ENCODE measurements at regions not wholly inside any gene's neighbourhood (a gene's known extent, or its start where the extent isn't known, plus 50 kb on each side); places are given as distances from the start of the nearest gene placed in this dataset.

GRCh38 chr2:126558029-126558428, 97.9 kb upstream of the GYPC start:
- no peak for DNase-seq (ENCODE audit: low read depth in 2 of 2)

- no peak for DNase-seq (ENCODE audit: low read depth in 2 of 2)
These were observed 87.2 kb upstream of the GYPC start for GRCh38 chr2:126568734-126569133.

DNA sequence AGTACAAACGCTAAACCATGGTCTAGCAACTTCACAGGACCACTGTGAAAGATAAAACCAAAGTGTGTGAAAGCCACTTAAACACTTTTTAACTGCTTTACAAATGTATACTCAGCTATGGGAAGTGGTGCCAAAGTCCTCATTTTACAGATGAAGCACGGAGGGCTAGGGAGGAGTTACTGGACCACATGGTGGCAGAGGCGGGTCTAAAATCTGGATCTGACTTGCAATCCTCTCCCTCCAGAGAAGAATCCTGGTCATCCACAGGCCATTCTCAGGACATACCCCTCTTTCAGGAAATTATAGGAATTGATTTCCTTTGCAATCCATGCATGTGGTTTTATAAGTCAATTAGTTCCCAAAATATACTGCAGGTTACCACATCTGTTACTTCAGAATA, 84.6 kb upstream of the GYPC start:
- no peak for DNase-seq (ENCODE audit: low read depth in 2 of 2)

- no peak for DNase-seq (ENCODE audit: low read depth in 2 of 2)
These were observed 80.3 kb upstream of the GYPC start for GRCh38 chr2:126575631-126576030.

DNA sequence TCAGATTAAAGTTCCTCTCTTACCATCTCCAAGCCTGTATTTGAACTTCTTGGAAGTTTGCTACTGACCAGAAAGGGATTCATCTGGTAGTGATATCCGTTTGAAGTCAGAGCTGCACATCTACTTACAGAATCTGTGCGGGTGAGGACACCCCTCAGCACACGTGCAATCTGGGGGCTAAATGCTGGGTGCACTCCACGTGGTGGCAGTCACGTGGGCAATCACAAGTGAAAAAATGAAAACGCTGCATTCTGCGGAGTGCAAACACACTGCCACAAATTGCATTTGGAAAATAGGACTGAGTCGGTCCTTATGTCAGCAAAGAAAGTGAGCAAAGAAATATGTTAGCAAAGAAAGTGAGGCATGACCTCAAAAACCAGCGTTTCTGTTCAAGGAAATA, 76.1 kb upstream of the GYPC start:
- DNase-seq (ENCODE audit: low read depth in 2 of 2) = no peak

- DNase-seq (ENCODE audit: low read depth in 2 of 2) = no peak
These were observed 69.6 kb upstream of the GYPC start for GRCh38 chr2:126586317-126586716.

DNA sequence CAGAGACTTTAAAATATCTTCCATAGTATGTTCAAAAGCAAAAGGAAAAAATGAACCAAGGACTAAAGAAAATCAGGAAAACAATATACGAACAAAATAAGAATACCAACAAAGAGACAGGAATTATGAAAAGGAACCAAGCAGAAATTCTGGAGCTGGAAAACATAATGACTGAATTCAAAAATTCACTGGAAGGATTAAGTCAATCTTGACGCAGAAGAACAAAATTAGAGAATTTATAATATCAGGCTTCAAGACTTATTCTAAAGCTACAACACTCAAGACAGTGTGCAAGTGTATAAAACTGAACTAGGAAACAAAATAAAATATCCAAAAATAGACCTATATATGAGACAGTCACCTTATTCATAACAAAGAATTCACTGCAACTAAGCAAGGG, 56.9 kb upstream of the GYPC start:
- no peak for DNase-seq (ENCODE audit: low read depth in 2 of 2)

- no peak for DNase-seq (ENCODE audit: low read depth in 2 of 2)
These were observed 55.2 kb upstream of the GYPC start for GRCh38 chr2:126600742-126601141.

DNA sequence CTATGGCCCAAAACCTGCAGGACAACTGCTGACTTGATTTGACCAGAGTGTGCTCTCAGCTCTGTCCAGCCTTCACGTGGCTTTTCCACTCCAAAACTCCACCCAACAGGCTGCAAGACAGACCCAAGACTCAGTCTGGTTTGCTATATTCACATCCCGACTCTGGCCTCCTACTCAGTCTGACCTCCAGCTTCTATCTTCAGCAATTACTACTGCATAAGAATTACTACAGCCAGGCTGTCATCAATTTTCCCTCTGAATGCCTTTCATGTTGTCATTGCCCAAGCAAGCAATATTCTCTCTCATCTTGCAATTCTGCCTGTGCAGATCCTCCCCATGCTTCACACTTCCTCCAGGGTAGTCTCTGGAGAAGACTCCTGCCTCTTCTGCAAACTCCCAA, 53.6 kb upstream of the GYPC start:
- DNase-seq (ENCODE audit: low read depth in 2 of 2) = no peak
